Transverse colon (tissue), 4 donors: ENCODE measurements at regions not wholly inside any gene's neighbourhood (a gene's known extent, or its start where the extent isn't known, plus 50 kb on each side); places are given as distances from the start of the nearest gene placed in this dataset.

Experiments
- POLR2AphosphoS5 ChIP-seq, 3 donors: sonication (generic); formaldehyde crosslinking; IDR thresholded peaks; one replicate each; pipeline ENCODE4 v1.6.1; 2016; ENCODE audit warnings: antibody characterized with exemption in 3 of 3
- TF ChIP-seq, protein P1 (sequence below), 5 experiments: fragments of 200-600 bp in 3 of 5; fragments of 450-650 bp in 2 of 5; sonication (generic) in 3 of 5; IDR thresholded peaks; 1 replicate in 2 of 5; 2 replicates in 3 of 5; pipeline ENCODE4 v1.5.1; 2016 to 2017; ENCODE audit warnings: antibody characterized with exemption in 5 of 5, inconsistent platforms in 3 of 5, mild to moderate bottlenecking in 2 of 5, moderate library complexity in 1 of 5

- TF ChIP-seq, protein P1, sequence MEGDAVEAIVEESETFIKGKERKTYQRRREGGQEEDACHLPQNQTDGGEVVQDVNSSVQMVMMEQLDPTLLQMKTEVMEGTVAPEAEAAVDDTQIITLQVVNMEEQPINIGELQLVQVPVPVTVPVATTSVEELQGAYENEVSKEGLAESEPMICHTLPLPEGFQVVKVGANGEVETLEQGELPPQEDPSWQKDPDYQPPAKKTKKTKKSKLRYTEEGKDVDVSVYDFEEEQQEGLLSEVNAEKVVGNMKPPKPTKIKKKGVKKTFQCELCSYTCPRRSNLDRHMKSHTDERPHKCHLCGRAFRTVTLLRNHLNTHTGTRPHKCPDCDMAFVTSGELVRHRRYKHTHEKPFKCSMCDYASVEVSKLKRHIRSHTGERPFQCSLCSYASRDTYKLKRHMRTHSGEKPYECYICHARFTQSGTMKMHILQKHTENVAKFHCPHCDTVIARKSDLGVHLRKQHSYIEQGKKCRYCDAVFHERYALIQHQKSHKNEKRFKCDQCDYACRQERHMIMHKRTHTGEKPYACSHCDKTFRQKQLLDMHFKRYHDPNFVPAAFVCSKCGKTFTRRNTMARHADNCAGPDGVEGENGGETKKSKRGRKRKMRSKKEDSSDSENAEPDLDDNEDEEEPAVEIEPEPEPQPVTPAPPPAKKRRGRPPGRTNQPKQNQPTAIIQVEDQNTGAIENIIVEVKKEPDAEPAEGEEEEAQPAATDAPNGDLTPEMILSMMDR (IDR thresholded peaks at IDR 0.05): no peak
- TF ChIP-seq POLR2AphosphoS5 (IDR thresholded peaks at IDR 0.05): no peak
Measured at GRCh38 chrX:97806946-97807345, 923.2 kb downstream of the RPA4 start.
